HEK293T (cell line): ENCODE measurements at regions not wholly inside any gene's neighbourhood (a gene's known extent, or its start where the extent isn't known, plus 50 kb on each side); places are given as distances from the start of the nearest gene placed in this dataset.

Experiments used
- BHLHE40 ChIP-seq: fragments of 450-650 bp; IDR thresholded peaks from 2 replicates; pipeline ENCODE4 v1.6.1; 2016; ENCODE audit warnings: mild to moderate bottlenecking, moderate library complexity, borderline replicate concordance
- FOXK2 ChIP-seq: fragments of 450-650 bp; IDR thresholded peaks from 2 replicates; pipeline ENCODE4 v1.6.1; 2016; ENCODE audit warnings: mild to moderate bottlenecking
- FOXM1 ChIP-seq: fragments of 450-650 bp; IDR thresholded peaks from 2 replicates; pipeline ENCODE4 v1.6.1; 2017; ENCODE audit warnings: mild to moderate bottlenecking, borderline replicate concordance
- HDGF ChIP-seq: fragments of 450-650 bp; IDR thresholded peaks from 2 replicates; pipeline ENCODE4 v1.6.1; 2017; ENCODE audit warnings: antibody characterized with exemption, borderline replicate concordance
- SP1 ChIP-seq: fragments of 450-650 bp; IDR thresholded peaks from 2 replicates; pipeline ENCODE4 v1.6.1; 2017
- SUZ12 ChIP-seq: fragments of 450-650 bp; IDR thresholded peaks from 2 replicates; pipeline ENCODE4 v1.6.1; 2016; ENCODE audit warnings: mild to moderate bottlenecking
- TARDBP ChIP-seq: fragments of 450-650 bp; IDR thresholded peaks from 2 replicates; pipeline ENCODE4 v1.6.1; 2016

GRCh38 chr4:189809839-189810238 is 130.8 kb upstream of the FRG1 start:
- TF ChIP-seq HDGF: no peak
- TF ChIP-seq TARDBP: no peak
- no peak for TF ChIP-seq SUZ12
- no peak for TF ChIP-seq SP1
- no peak for TF ChIP-seq FOXK2
- no peak for TF ChIP-seq FOXM1
- TF ChIP-seq BHLHE40: no peak
